Gastroesophageal sphincter (tissue), 4 donors: ENCODE measurements at regions not wholly inside any gene's neighbourhood (a gene's known extent, or its start where the extent isn't known, plus 50 kb on each side); places are given as distances from the start of the nearest gene placed in this dataset.

Experiments used
- ATAC-seq: fragments of 150-250 bp; one replicate; pipeline ENCODE4 v1.9.1; 2016; ENCODE audit warnings: mild to moderate bottlenecking, moderate library complexity
- H3K27ac ChIP-seq, 4 donors: fragments of 200-600 bp; sonication (generic) in 3 of 4; 1 replicate in 3 of 4; 2 replicates in 1 of 4; pipeline ENCODE4 v1.5.1; 2016 to 2019
- H3K27me3 ChIP-seq: fragments of 200-600 bp; sonication (generic); one replicate; pipeline ENCODE4 v1.5.1; 2019
- H3K36me3 ChIP-seq, 2 donors: fragments of 200-600 bp; sonication (generic); one replicate each; pipeline ENCODE4 v1.5.1; 2019; ENCODE audit warnings: control low read depth in 1 of 2
- H3K4me1 ChIP-seq, 3 donors: fragments of 200-600 bp; sonication (generic); 1 replicate in 2 of 3; 2 replicates in 1 of 3; pipeline ENCODE4 v1.5.1; 2016 to 2019; ENCODE audit warnings: control low read depth in 2 of 3
- H3K4me3 ChIP-seq, 2 donors: fragments of 200-600 bp; sonication (generic); one replicate each; pipeline ENCODE4 v1.5.1; 2019; ENCODE audit warnings: mild to moderate bottlenecking in 1 of 2, moderate library complexity in 1 of 2
- H3K9me3 ChIP-seq, 3 donors: fragments of 200-600 bp; sonication (generic); one replicate each; pipeline ENCODE4 v1.5.1; 2017 to 2019; ENCODE audit warnings: control low read depth in 2 of 3
- EP300 ChIP-seq: sonication (generic); formaldehyde crosslinking; IDR thresholded peaks from one replicate; pipeline ENCODE4 v1.6.1; 2017; ENCODE audit warnings: antibody characterized with exemption, mild to moderate bottlenecking
- POLR2A ChIP-seq, 2 donors: fragments of 450-650 bp; IDR thresholded peaks; one replicate each; pipeline ENCODE4 v1.6.1; 2017; ENCODE audit warnings: antibody characterized with exemption in 2 of 2, mild to moderate bottlenecking in 2 of 2, moderate library complexity in 1 of 2
- POLR2AphosphoS5 ChIP-seq: sonication (generic); formaldehyde crosslinking; IDR thresholded peaks from one replicate; pipeline ENCODE4 v1.6.1; 2017; ENCODE audit warnings: antibody characterized with exemption
- WGBS, 2 donors: methylation state at CpG; one replicate each; pipeline ENCODE4 v1.1.5; 2018; ENCODE audit warnings: low coverage in 1 of 2; 5-methylcytosine and 5-hydroxymethylcytosine counted together
- TF ChIP-seq, protein P1 (sequence below), 4 experiments: fragments of 200-600 bp in 2 of 4; fragments of 450-650 bp in 2 of 4; sonication (generic) in 1 of 4; IDR thresholded peaks; one replicate each; pipeline ENCODE4 v1.5.1; 2017 to 2019; ENCODE audit warnings: antibody characterized with exemption in 4 of 4, mild to moderate bottlenecking in 2 of 4, moderate library complexity in 2 of 4

DNA sequence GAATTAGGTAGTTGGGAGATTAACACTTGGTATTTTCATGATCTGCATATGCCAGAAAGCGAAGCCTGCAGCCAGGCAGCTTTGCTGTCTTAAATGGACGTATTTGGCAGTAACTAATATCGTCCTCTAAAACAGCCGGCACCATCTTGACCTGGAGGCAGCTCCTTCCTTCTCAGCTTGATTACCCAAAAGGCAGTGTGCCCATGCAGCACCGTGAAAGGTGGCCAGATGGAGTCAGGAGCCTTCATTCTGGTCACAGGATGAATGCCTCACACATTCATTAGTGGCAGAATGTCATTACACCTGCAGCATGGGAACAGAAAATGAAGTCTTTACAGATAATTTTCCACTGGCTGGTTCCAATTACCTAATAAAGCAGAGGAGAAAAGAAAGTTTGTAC is 59.0 kb upstream of the FLT1 start:
- Histone ChIP-seq H3K9me3 (no peaks in the 10 kb centered on the region), H3K27ac (no peak overlapping the region), H3K4me1 (peaks cover 0 to 5% (median 0%) of the 10 kb centered on the region in 3 donors), H3K4me3 (no peak overlapping the region), H3K27me3 (no peaks in the 10 kb centered on the region), H3K36me3 (no peaks in the 10 kb centered on the region)
- WGBS, 2 donors = 64% methylated on average over 5 of the region's 5 CpGs; no CpG with 5 or more reads in 1 of the 2 donors
- no peak for ATAC-seq
- TF ChIP-seq EP300 (no peak), POLR2AphosphoS5 (no peak), POLR2A (IDR thresholded peaks at IDR 0.05) (no peak)
- TF ChIP-seq, protein P1, sequence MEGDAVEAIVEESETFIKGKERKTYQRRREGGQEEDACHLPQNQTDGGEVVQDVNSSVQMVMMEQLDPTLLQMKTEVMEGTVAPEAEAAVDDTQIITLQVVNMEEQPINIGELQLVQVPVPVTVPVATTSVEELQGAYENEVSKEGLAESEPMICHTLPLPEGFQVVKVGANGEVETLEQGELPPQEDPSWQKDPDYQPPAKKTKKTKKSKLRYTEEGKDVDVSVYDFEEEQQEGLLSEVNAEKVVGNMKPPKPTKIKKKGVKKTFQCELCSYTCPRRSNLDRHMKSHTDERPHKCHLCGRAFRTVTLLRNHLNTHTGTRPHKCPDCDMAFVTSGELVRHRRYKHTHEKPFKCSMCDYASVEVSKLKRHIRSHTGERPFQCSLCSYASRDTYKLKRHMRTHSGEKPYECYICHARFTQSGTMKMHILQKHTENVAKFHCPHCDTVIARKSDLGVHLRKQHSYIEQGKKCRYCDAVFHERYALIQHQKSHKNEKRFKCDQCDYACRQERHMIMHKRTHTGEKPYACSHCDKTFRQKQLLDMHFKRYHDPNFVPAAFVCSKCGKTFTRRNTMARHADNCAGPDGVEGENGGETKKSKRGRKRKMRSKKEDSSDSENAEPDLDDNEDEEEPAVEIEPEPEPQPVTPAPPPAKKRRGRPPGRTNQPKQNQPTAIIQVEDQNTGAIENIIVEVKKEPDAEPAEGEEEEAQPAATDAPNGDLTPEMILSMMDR (IDR thresholded peaks at IDR 0.05) = no peak

DNA sequence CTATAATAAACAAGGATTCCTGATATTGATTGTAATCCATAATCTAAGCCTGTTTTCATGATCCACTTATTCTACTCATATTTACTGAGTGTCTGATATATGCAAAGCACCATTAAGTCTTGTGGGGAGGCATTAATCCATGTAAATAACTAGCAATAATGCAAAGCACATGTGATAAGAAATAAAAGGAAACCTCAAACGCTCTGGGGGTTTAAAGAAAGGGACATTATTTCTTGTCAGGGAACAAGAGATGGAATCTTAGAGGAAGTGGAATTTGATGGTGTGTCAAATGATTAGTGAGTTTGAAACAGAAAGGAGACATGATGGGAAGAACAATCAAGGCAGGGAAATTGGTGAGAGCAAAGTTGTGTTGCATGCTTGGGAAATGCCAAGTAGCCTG is 57.4 kb upstream of the FLT1 start:
- 29 to 31% methylated on average over 1 of the region's 1 CpG for WGBS, 2 donors
- TF ChIP-seq, protein P1 (IDR thresholded peaks at IDR 0.05) = no peak
- TF ChIP-seq EP300 (no peak), POLR2AphosphoS5 (no peak), POLR2A (IDR thresholded peaks at IDR 0.05) (no peak)
- no peaks in the 10 kb centered on the region for H3K36me3 ChIP-seq
- no peaks in the 10 kb centered on the region for H3K9me3 ChIP-seq
- H3K27me3 ChIP-seq = peaks cover 8% of the 10 kb centered on the region
- H3K4me1 ChIP-seq = no peaks in the 10 kb centered on the region
- H3K4me3 ChIP-seq = no peak overlapping the region
- ATAC-seq = no peak
- no peak overlapping the region for H3K27ac ChIP-seq

DNA sequence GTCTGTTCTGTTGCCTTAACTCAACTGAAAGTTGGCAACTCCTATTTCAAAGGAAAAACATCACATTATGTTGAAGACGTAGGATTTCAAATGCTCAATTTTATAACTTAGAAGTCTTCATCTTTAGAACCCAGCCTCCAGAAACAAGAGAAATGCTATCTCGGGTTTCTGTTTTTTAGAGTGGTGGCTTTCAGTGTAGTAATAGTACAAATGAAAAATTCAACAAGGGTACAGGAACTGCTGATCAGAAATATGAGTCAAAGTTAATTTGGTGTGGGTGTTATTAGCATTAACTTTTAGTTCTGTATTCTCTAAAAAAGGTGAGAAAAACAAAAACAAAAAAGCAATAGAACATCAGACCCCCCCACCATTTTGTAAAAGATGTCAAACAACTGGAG is 56.6 kb upstream of the FLT1 start:
- H3K4me3 ChIP-seq = no peak overlapping the region
- no peaks in the 10 kb centered on the region for H3K9me3 ChIP-seq
- H3K36me3 ChIP-seq = no peaks in the 10 kb centered on the region
- 82 to 86% methylated on average over 2 of the region's 2 CpGs for WGBS, 2 donors
- no peak for ATAC-seq
- H3K27ac ChIP-seq = no peak overlapping the region
- H3K4me1 ChIP-seq = no peaks in the 10 kb centered on the region
- TF ChIP-seq POLR2A (IDR thresholded peaks at IDR 0.05) = no peak
- peaks cover 8% of the 10 kb centered on the region for H3K27me3 ChIP-seq

DNA sequence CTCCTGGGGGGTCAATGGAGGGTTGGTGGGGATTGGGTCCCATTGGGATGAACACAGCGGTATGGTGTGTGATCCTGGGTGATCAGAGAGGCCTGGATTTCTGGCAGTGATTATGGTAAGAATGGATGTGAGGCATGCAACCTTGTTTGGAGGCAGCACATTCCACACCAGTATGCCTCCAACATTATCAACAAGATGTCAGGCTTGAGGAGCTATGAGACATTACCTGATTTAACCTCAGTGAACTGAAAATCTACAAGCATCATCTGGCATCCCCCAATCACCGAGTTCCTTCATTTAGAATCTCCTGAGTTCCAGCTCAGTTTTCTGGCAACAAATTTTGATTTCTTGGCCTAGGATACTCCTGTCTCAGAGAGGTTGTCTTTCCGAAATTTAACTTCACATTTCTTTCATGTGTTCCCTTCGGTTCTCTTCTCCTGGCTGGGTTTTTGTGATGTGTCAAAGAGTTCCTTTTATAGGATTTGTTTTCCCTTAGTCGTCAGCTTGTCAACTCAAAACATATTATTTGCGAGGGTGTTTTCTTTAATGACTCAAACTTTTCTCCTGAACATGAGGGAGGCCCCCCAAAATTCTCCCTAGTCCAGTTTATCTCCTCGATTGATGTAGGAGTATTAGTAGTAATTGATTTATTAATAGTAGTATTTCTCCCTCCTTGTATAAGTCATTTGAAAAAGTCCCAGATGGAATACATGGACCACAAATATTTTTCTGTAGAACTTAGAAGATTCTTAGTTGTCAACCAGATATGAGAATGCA is 56.0 kb upstream of the FLT1 start:
- WGBS, 2 donors = 74 to 80% methylated on average over 6 to 7 of the region's 7 CpGs
- Histone ChIP-seq H3K27me3 (peaks cover 14% of the 10 kb centered on the region), H3K27ac (no peak overlapping the region), H3K9me3 (no peaks in the 10 kb centered on the region), H3K4me1 (no peaks in the 10 kb centered on the region), H3K4me3 (no peak overlapping the region), H3K36me3 (no peaks in the 10 kb centered on the region)
- TF ChIP-seq EP300 = no peak
- no peak for TF ChIP-seq POLR2AphosphoS5
- no peak for TF ChIP-seq POLR2A (IDR thresholded peaks at IDR 0.05)
- TF ChIP-seq, protein P1 (IDR thresholded peaks at IDR 0.05) = no peak
- ATAC-seq = no peak

GRCh38 chr13:28550091-28550490 is 55.2 kb upstream of the FLT1 start:
- TF ChIP-seq POLR2A (IDR thresholded peaks at IDR 0.05) (no peak), POLR2AphosphoS5 (no peak), EP300 (no peak)
- TF ChIP-seq, protein P1 (IDR thresholded peaks at IDR 0.05) = no peak

More at GRCh38 chr13:28550091-28550490, 55.2 kb upstream of the FLT1 start:
- H3K27me3 ChIP-seq = peaks cover 19% of the 10 kb centered on the region
- no peak overlapping the region for H3K27ac ChIP-seq
- no peak for ATAC-seq
- H3K4me3 ChIP-seq = no peak overlapping the region
- no peaks in the 10 kb centered on the region for H3K36me3 ChIP-seq
- H3K4me1 ChIP-seq = no peaks in the 10 kb centered on the region
- 81% methylated on average over 3 of the region's 3 CpGs; no CpG with 5 or more reads in 1 of the 2 donors for WGBS, 2 donors
- H3K9me3 ChIP-seq = no peaks in the 10 kb centered on the region
